ENCODE measurements at regions not wholly inside any gene's neighbourhood (a gene's known extent, or its start where the extent isn't known, plus 50 kb on each side); places are given as distances from the start of the nearest gene placed in this dataset.
"Not testable (repeated sequence)": the region's sequence is repeated elsewhere in the genome, so short reads cannot be mapped to it uniquely, and the experiment has no call there.

- not testable (repeated sequence) for TF ChIP-seq CTCF (IDR thresholded peaks at IDR 0.05)
- peak in 1 of 4 donors; percentile 20 for TF ChIP-seq POLR2A (IDR thresholded peaks at IDR 0.05)
Measured at GRCh38 chr9:85805134-85806005, 63.6 kb upstream of the AGTPBP1 start.
